ENCODE measurements at regions not wholly inside any gene's neighbourhood (a gene's known extent, or its start where the extent isn't known, plus 50 kb on each side); places are given as distances from the start of the nearest gene placed in this dataset.

GRCh38 chr3:87793337-87793877, 265.4 kb downstream of the CGGBP1 start:
- ChIA-PET CTCF (no interaction called here), POLR2A (no interaction called here)
- no peak for TF ChIP-seq POLR2AphosphoS5 (IDR thresholded peaks at IDR 0.05; ENCODE audit: insufficient read depth, low read depth, low read length)
- no peak for TF ChIP-seq CTCF (IDR thresholded peaks at IDR 0.05; ENCODE audit: extremely low read depth in 1 of 2, insufficient read depth in 1 of 2, low read depth in 1 of 2, low read length in 2 of 2)
- peak; percentile 50 for TF ChIP-seq EZH2 (IDR thresholded peaks at IDR 0.05; ENCODE audit: borderline replicate concordance, low read depth, low read length, severe bottlenecking)
- TF ChIP-seq JUN (IDR thresholded peaks at IDR 0.05; ENCODE audit: borderline replicate concordance, insufficient read depth, insufficient read length, low read depth) = no peak
- no peak for TF ChIP-seq POLR2A (IDR thresholded peaks at IDR 0.05; ENCODE audit: low read depth, low read length)
- Histone ChIP-seq H3K4me3 (replicated peaks in 1 of 3; ENCODE audit: insufficient read depth in 1 of 3, low read depth in 1 of 3, low read length in 3 of 3) (no peak overlapping the region), H3K9me3 (replicated peaks; ENCODE audit: control insufficient read depth, insufficient read depth, low read length) (no peaks in the 10 kb centered on the region), H3K27me3 (ENCODE audit: control insufficient read depth in 2 of 2, insufficient read depth in 2 of 2, low read length in 2 of 2) (peaks cover 21 to 36% of the 10 kb centered on the region in 2 experiments), H2AFZ (ENCODE audit: low read depth, low read length) (no peak overlapping the region), H3K4me2 (ENCODE audit: insufficient read depth, low read length) (no peak overlapping the region), H3K4me1 (ENCODE audit: control insufficient read depth, extremely low read depth, insufficient read depth, low read length) (no peaks in the 10 kb centered on the region), H3K9ac (replicated peaks; ENCODE audit: extremely low read depth, insufficient read depth, low read length) (no peak overlapping the region), H3K9me1 (replicated peaks; ENCODE audit: control insufficient read depth, extremely low read depth, insufficient read depth, low read length) (no peaks in the 10 kb centered on the region), H4K20me1 (replicated peaks; ENCODE audit: control insufficient read depth, extremely low read depth, insufficient read depth, low read length) (no peaks in the 10 kb centered on the region), H3K79me2 (ENCODE audit: control insufficient read depth, insufficient read depth, low read length) (no peaks in the 10 kb centered on the region), H3K27ac (ENCODE audit: insufficient read depth, low read depth, low read length) (no peak overlapping the region), H3K36me3 (ENCODE audit: control insufficient read depth in 2 of 2, extremely low read depth in 1 of 2, insufficient read depth in 2 of 2, low read length in 2 of 2) (no peaks in the 10 kb centered on the region)
- FAIRE-seq = no peak
- DNase-seq (ENCODE audit: low read depth, low spot score) = no peak
- no TSS peak for BruUV-seq (replicated peaks)
- intact Hi-C loops (cut with micrococcal nuclease) (loop anchor here (5.0 kb wide), 1 partner anchor 199 kb away; no protein-coding TSS in a partner anchor), dilution Hi-C loops (cut with MboI; ENCODE audit: extremely low pct_ligation_motif_present, low sequenced_read_pairs) (no loop called here)
